Endothelial cell of umbilical vein (primary cell): ENCODE measurements at regions not wholly inside any gene's neighbourhood (a gene's known extent, or its start where the extent isn't known, plus 50 kb on each side); places are given as distances from the start of the nearest gene placed in this dataset.

Experiments used
- CTCF ChIP-seq, 2 donors: IDR thresholded peaks; 1 replicate in 1 of 2; 2 replicates in 1 of 2; pipeline ENCODE4 v1.5.1; 2011; ENCODE audit warnings: low read length in 2 of 2, mild to moderate bottlenecking in 2 of 2, moderate library complexity in 2 of 2, control low read depth in 1 of 2, inconsistent platforms in 1 of 2, low read depth in 1 of 2; ENCODE audit not compliant: insufficient read depth in 1 of 2; ENCODE audit errors: extremely low read depth in 1 of 2
- EZH2 ChIP-seq: IDR thresholded peaks from 2 replicates; pipeline ENCODE4 v1.6.1; 2012; ENCODE audit warnings: borderline replicate concordance, low read depth, mild to moderate bottlenecking, moderate library complexity, low read length, inconsistent platforms; ENCODE audit not compliant: severe bottlenecking
- GATA2 ChIP-seq: IDR thresholded peaks from 2 replicates; pipeline ENCODE4 v1.7.0; 2011; ENCODE audit warnings: low read depth, mild to moderate bottlenecking, moderate library complexity, mixed read lengths, low read length; ENCODE audit not compliant: insufficient read length, insufficient read depth
- JUN ChIP-seq: IDR thresholded peaks from 2 replicates; pipeline ENCODE4 v1.6.1; 2011; ENCODE audit warnings: borderline replicate concordance, low read depth; ENCODE audit not compliant: insufficient read length, insufficient read depth
- MAX ChIP-seq: IDR thresholded peaks from 2 replicates; pipeline ENCODE4 v1.6.1; 2011; ENCODE audit not compliant: insufficient read depth, insufficient read length
- MYC ChIP-seq: IDR thresholded peaks from one replicate; pipeline ENCODE4 v1.6.1; 2011; ENCODE audit warnings: mild to moderate bottlenecking, low read depth, low read length
- POLR2A ChIP-seq: IDR thresholded peaks from 2 replicates; pipeline ENCODE4 v1.6.1; 2012; ENCODE audit warnings: low read depth, mild to moderate bottlenecking, control low read depth, low read length
- POLR2AphosphoS5 ChIP-seq: IDR thresholded peaks from 2 replicates; pipeline ENCODE4 v1.6.1; 2012; ENCODE audit warnings: low read depth, mild to moderate bottlenecking, control low read depth, low read length, moderate library complexity; ENCODE audit not compliant: insufficient read depth

DNA sequence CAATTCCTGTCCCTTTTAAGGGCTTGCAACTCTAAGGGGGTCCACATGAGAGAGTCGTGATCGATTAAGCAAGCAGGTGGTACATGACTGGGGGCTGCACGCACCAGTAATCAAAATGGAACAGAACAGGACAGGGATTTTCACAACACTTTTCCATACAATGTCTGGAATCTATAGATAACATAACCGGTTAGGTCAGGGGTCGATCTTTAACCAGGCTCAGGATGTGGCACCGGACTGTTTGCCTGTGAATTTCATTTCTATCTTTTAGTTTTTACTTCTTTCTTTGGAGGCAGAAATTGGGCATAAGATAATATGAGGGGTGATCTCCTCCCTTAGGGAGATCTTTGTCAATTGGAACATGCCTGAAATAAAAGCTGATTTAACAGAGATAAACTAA lies 370.1 kb downstream of the IPMK start:
- TF ChIP-seq CTCF (IDR thresholded peaks at IDR 0.05; ENCODE audit: extremely low read depth in 1 of 2, insufficient read depth in 1 of 2, low read depth in 1 of 2, low read length in 2 of 2), result no peak
- no peak for TF ChIP-seq POLR2A
- no peak for TF ChIP-seq EZH2
- no peak for TF ChIP-seq MAX
- no peak for TF ChIP-seq JUN
- TF ChIP-seq MYC, result no peak
- no peak for TF ChIP-seq POLR2AphosphoS5
- TF ChIP-seq GATA2, result no peak
